PFSK-1 (cell line): ENCODE measurements at regions not wholly inside any gene's neighbourhood (a gene's known extent, or its start where the extent isn't known, plus 50 kb on each side); places are given as distances from the start of the nearest gene placed in this dataset.

ENCODE experiments used
- SIN3A ChIP-seq: IDR thresholded peaks from 2 replicates; pipeline ENCODE4 v1.6.1; 2012; ENCODE audit warnings: mild to moderate bottlenecking, low read length, moderate library complexity, borderline replicate concordance; ENCODE audit not compliant: insufficient read depth
- TAF1 ChIP-seq: IDR thresholded peaks from 2 replicates; pipeline ENCODE4 v1.6.1; 2012; ENCODE audit warnings: low read length, control low read depth, borderline replicate concordance; ENCODE audit not compliant: insufficient read depth

- TF ChIP-seq SIN3A: no peak
- TF ChIP-seq TAF1: no peak
Observed at GRCh38 chr14:76962303-76962660, 66.2 kb downstream of the IRF2BPL start.
